Effector memory CD4-positive, alpha-beta T cell (primary cell): ENCODE measurements at regions not wholly inside any gene's neighbourhood (a gene's known extent, or its start where the extent isn't known, plus 50 kb on each side); places are given as distances from the start of the nearest gene placed in this dataset.

ENCODE experiments used
- DNase-seq, 3 donors: peaks; one replicate each; pipeline ENCODE4 v3.0.0-alpha.2; 2020
- H3K27ac ChIP-seq: 2 replicates; pipeline ENCODE4 v1.7.0; 2013; ENCODE audit warnings: mild to moderate bottlenecking, low read length, moderate library complexity; ENCODE audit not compliant: insufficient read depth, poor library complexity, severe bottlenecking
- H3K27me3 ChIP-seq: replicated peaks from 2 replicates; pipeline ENCODE4 v1.7.0; 2013; ENCODE audit warnings: mild to moderate bottlenecking, low read length; ENCODE audit not compliant: insufficient read depth, control insufficient read depth, poor library complexity, severe bottlenecking
- H3K36me3 ChIP-seq: 2 replicates; pipeline ENCODE4 v1.7.0; 2013; ENCODE audit warnings: mild to moderate bottlenecking, low read length, moderate library complexity; ENCODE audit not compliant: control insufficient read depth, insufficient read depth
- H3K4me1 ChIP-seq: 2 replicates; pipeline ENCODE4 v1.7.0; 2013; ENCODE audit warnings: low read length, mild to moderate bottlenecking; ENCODE audit not compliant: control insufficient read depth, insufficient read depth, poor library complexity, severe bottlenecking
- H3K4me3 ChIP-seq: 2 replicates; pipeline ENCODE4 v1.7.0; 2013; ENCODE audit warnings: low read length, low read depth, mild to moderate bottlenecking; ENCODE audit not compliant: insufficient read depth, poor library complexity, severe bottlenecking
- H3K9me3 ChIP-seq: 2 replicates; pipeline ENCODE4 v1.7.0; 2013; ENCODE audit warnings: mild to moderate bottlenecking, low read length, moderate library complexity; ENCODE audit not compliant: control insufficient read depth

GRCh38 chr4:180587379-180587778 is 1655.8 kb upstream of the TENM3 start:
- Histone ChIP-seq H3K4me3 (no peak overlapping the region), H3K4me1 (no peaks in the 10 kb centered on the region), H3K36me3 (no peaks in the 10 kb centered on the region), H3K9me3 (no peaks in the 10 kb centered on the region), H3K27ac (no peak overlapping the region), H3K27me3 (no peaks in the 10 kb centered on the region)
- no peak for DNase-seq

DNA sequence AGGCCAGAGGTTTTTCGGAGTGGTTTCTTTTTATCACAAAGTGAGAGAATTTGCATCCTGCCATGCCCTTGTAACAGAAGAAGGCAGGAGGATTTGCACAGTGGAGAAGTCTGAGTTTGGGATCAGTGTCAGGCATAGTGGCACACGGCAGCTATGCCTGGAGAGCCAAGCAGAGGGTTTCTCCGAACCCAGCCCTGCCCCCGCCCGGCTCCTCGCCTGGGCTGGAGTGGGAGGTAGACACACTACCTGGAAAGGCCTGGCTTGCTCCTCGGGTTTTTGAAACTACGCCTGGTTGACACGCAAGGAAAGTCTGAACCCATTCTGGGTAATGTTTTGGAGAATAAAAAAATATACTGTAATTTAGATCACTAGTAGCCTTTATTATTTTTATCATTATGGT is 1653.6 kb upstream of the TENM3 start:
- Histone ChIP-seq H3K36me3 (no peaks in the 10 kb centered on the region), H3K27me3 (no peaks in the 10 kb centered on the region), H3K4me3 (no peak overlapping the region), H3K27ac (no peak overlapping the region), H3K4me1 (no peaks in the 10 kb centered on the region), H3K9me3 (no peaks in the 10 kb centered on the region)
- DNase-seq, result no peak

GRCh38 chr4:180596888-180597483 is 1646.2 kb upstream of the TENM3 start:
- Histone ChIP-seq H3K27me3 (no peaks in the 10 kb centered on the region), H3K36me3 (no peaks in the 10 kb centered on the region), H3K4me1 (no peaks in the 10 kb centered on the region), H3K27ac (no peak overlapping the region), H3K4me3 (no peak overlapping the region), H3K9me3 (no peaks in the 10 kb centered on the region)
- DNase-seq, result no peak

DNA sequence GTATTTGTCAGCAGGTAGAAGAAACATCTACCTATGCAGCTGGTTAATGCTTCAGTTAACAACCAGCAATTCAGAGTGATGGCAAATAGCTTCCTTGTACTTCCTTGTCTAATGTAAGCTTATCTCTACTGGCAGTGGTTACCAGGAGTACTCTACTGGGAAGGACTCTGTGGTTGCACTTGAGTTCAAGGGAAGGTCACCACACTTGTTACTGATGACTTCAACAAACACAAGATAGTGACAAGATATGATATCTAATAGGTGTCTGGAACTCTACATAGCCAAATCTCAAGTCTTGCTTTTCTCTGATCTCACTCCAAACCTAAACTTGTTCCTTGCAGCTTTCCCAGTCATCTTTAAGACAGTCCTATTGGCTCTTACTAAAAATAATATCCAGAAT is 1644.9 kb upstream of the TENM3 start:
- H3K9me3 ChIP-seq, result no peaks in the 10 kb centered on the region
- H3K27me3 ChIP-seq, result no peaks in the 10 kb centered on the region
- H3K4me3 ChIP-seq, result no peak overlapping the region
- no peak for DNase-seq
- H3K27ac ChIP-seq, result no peak overlapping the region
- H3K4me1 ChIP-seq, result no peaks in the 10 kb centered on the region
- H3K36me3 ChIP-seq, result no peaks in the 10 kb centered on the region

GRCh38 chr4:180603791-180604190 is 1639.4 kb upstream of the TENM3 start:
- no peak for DNase-seq
- Histone ChIP-seq H3K27me3 (no peaks in the 10 kb centered on the region), H3K9me3 (no peaks in the 10 kb centered on the region), H3K4me1 (no peaks in the 10 kb centered on the region), H3K4me3 (no peak overlapping the region), H3K36me3 (no peaks in the 10 kb centered on the region), H3K27ac (no peak overlapping the region)

- DNase-seq, result no peak
- no peaks in the 10 kb centered on the region for H3K9me3 ChIP-seq
- H3K27me3 ChIP-seq, result no peaks in the 10 kb centered on the region
- H3K27ac ChIP-seq, result no peak overlapping the region
- H3K4me3 ChIP-seq, result no peak overlapping the region
- no peaks in the 10 kb centered on the region for H3K4me1 ChIP-seq
- H3K36me3 ChIP-seq, result no peaks in the 10 kb centered on the region
Measured at GRCh38 chr4:180610324-180610723, 1632.9 kb upstream of the TENM3 start.

GRCh38 chr4:180615746-180616145 is 1627.5 kb upstream of the TENM3 start:
- Histone ChIP-seq H3K36me3 (no peaks in the 10 kb centered on the region), H3K27ac (no peak overlapping the region), H3K27me3 (no peaks in the 10 kb centered on the region), H3K4me1 (no peaks in the 10 kb centered on the region), H3K4me3 (no peak overlapping the region), H3K9me3 (no peaks in the 10 kb centered on the region)
- no peak for DNase-seq

DNA sequence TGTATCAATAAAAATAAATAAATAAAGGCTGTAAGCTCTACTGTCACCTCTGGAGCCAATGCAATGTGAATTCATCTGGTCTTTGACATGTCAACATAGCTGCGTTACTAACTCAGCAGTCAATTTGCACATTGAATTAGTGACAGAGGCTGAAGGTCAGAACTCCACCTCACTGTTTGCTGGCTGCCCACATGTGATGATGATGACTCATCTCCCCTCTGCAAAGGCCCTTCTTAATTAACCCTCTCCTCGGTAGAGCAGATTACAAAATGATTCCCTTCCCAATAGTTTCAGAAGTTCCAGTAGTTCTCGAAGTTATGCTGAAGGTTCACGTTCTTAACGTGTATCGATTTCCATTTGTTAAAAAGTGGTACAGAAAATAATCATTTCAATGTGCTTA is 1626.0 kb upstream of the TENM3 start:
- Histone ChIP-seq H3K27ac (no peak overlapping the region), H3K4me3 (no peak overlapping the region), H3K9me3 (no peaks in the 10 kb centered on the region), H3K27me3 (no peaks in the 10 kb centered on the region), H3K36me3 (no peaks in the 10 kb centered on the region), H3K4me1 (no peaks in the 10 kb centered on the region)
- DNase-seq, result no peak

GRCh38 chr4:180618396-180618795 is 1624.8 kb upstream of the TENM3 start:
- Histone ChIP-seq H3K4me3 (no peak overlapping the region), H3K27me3 (no peaks in the 10 kb centered on the region), H3K4me1 (no peaks in the 10 kb centered on the region), H3K36me3 (no peaks in the 10 kb centered on the region), H3K9me3 (no peaks in the 10 kb centered on the region), H3K27ac (no peak overlapping the region)
- DNase-seq, result no peak

GRCh38 chr4:180619440-180619839 is 1623.8 kb upstream of the TENM3 start:
- H3K4me1 ChIP-seq, result no peaks in the 10 kb centered on the region
- no peaks in the 10 kb centered on the region for H3K9me3 ChIP-seq
- H3K27me3 ChIP-seq, result no peaks in the 10 kb centered on the region
- H3K4me3 ChIP-seq, result no peak overlapping the region
- DNase-seq, result no peak
- H3K36me3 ChIP-seq, result no peaks in the 10 kb centered on the region
- no peak overlapping the region for H3K27ac ChIP-seq

DNA sequence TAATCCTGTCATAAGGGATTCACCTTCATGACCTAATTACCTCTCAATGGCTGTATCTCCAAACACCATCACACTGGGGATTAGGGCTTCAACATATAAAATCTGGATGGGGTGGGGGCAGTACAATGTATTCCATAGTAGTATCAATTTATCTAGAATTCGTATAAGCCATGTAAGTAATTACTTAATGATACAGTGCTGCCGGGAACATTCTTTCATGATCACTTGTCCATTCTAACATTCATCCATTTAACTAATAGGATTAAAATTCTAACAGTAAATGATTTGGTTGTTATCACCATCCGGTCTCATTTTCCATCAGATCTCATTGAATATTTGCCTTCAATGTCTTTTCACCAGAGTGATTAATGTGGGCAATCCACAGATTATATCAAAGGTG is 1620.9 kb upstream of the TENM3 start:
- no peaks in the 10 kb centered on the region for H3K4me1 ChIP-seq
- no peaks in the 10 kb centered on the region for H3K36me3 ChIP-seq
- DNase-seq, result no peak
- no peak overlapping the region for H3K4me3 ChIP-seq
- H3K27ac ChIP-seq, result no peak overlapping the region
- H3K27me3 ChIP-seq, result no peaks in the 10 kb centered on the region
- no peaks in the 10 kb centered on the region for H3K9me3 ChIP-seq
